NCI-H2081 treated with DMSO at 0.1 percent for 48 hours (cell line): ENCODE measurements at regions not wholly inside any gene's neighbourhood (a gene's known extent, or its start where the extent isn't known, plus 50 kb on each side); places are given as distances from the start of the nearest gene placed in this dataset.

ENCODE experiments used
- DNase-seq: peaks from one replicate; lab custom pipeline; 2025; lab: John Stamatoyannopoulos, UW

DNA sequence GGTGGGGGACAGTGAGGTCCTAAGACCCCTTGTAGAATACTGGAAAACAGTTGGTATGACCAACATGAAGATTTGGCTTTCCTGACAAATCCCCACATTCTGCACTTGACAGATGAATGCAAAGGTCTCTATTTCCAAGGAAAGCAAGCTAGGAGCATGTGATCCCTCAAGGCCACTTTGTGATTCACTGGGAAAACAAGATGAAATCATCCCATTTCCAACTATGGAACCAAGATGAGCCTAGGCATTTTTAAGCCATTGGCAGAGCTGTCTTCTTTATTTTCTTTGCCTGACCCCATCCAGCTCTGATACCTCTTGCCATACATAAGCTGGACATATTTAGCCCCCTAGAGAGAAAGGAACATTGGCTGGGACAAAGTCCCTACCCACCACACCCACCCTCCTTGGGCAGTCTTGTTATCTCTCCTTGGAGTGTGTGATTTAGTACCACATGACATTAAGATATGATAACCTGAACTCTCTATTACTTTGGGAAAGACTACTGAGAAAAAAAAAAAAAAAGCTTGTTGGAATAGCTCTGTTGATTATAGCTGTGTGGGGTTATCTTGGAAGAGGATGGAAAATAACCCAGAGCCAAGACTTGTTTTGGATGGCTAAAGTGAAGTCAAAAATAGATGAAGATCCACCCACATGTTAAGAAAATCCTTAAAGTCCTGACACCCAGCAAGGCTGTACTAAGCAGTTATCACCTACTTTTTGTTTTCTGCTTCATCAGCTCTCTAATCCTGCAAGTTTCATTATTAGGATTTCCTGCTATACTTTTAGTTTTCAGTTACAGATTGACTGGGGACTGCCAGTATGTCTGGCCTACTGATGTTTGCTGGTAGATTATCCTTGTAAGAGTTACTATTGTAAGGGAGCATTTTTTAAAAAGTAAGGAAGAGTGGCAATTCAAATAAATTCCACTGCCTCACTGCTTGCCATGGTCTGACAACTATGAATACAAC is 90.1 kb upstream of the PREP start:
- no peak for DNase-seq

DNA sequence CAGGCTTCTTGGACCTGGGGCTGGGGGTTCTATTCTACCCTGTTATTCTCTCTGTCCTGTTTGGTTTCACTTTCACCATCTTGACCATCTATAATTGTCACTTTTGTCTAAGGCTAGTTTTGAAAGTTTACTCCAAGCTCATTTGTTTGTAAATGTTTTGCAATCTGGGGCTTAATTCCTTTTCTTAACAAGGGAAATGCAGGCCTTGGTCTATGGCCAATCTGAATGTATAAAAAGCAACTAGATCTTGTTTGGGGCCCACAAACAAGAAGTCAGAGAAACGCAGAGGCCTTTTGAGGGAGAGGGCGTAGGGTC is 86.3 kb upstream of the PREP start:
- no peak for DNase-seq

DNA sequence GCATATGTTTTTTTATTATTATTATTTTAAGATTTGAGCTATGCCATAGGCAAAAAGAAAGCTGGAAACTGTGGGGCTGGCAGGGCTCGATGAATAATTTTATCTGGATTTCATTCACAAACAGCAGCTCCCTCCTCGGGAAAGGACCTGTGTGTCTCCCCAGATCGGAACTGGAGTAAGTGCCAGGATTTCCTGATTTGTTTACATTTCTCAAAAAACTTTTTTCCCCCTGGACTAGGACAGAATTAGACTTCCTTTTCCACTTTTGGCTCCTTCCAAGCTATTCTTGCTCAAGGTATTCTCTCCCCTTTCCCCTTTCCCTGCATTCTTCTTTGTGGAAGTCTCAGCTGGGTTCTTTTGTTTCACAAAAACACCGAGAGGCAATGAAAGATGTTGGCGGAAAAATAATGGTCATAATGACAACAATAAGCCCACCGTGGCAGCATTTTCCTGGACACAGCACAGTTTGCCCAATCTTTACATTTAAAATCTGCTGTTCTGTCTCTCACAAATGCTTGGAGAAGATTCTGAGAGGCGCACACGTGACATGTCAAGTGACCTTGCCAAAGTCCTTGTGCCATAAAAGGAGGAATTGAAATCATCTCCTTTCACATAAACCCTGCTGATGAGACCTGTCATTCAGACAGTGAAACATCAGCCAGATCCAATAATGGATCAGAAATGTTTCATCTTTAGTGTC is 85.8 kb upstream of the PREP start:
- no peak for DNase-seq

DNA sequence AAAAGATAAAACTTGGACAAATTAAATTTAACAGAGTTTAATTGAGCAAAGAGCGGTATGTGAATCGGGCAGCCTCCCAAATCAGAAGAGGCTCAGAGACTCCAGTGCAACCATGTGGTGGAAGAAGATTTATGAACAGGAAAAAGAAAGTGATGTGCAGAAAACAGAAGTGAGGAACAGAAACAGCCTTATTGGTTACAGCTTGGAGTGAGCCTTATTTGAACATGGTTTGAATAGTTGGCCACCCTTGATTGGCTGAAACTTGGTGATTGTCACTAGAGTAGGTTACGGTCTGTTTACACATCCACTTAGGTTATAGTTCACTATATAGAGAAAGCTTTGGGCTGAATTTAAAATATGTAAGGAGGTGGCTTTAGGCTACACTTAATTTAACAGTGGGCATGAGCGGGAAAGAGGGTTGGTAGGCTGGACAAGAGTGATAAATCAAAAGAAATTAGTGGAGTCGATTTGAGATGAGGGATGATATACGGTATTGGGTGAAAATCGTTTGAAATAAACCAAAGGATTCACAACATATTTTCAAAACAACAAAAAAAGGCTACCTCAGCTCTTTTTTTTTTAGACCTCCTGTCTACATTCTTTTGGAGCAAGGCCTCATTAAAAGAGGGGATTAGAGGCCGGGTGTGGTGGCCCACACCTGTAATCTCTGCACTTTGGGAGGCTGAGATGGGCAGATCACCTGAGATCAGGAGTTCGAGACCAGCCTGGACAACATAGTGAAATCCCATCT is 84.3 kb upstream of the PREP start:
- no peak for DNase-seq

GRCh38 chr6:105485456-105485855 is 82.6 kb upstream of the PREP start:
- DNase-seq: no peak

DNA sequence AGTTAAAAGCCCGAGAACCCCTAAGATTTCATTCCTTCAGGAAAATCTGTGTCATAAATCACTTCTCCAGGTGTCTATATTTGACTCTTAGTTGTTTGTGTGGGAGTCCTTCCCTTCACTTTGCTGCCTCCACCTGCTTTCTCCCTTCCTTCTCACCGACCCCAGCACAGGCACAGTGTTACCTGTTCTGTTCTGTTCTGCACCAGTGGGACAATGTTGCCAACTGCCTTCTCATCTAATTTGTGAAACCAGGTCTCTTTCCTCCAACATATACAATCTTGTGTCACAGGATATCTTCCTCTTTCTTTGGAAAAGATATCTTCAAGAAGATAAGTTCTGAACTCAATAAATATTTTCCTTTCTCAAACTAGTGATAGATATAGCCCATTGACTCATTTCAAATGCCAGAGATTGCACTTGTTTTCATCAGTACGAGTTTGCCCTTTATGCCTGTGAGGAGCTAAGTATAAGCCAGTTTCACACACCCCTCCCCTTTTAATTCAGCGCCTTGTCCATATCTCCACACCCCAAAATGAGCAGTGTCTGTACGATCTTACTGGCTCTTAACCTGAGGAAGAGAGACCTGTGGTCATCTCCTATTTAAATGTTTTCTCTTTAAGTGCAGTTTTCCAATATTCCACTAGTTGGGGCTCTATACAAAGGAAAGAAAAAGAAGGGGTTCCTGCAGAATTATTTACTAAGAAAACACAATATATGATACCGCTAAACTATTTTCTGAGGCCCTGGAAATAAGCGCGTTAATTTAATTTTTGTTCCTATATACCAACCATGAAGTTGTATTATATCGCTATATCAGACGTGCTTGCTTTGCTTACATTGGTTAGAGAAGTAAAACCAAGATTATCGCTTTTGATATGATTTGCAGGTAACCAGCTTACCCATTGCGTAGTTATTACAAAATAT is 81.6 kb upstream of the PREP start:
- DNase-seq: peak; percentile 16

GRCh38 chr6:105483492-105483891 is 80.6 kb upstream of the PREP start:
- DNase-seq: no peak

- no peak for DNase-seq
Observed at GRCh38 chr6:105482921-105483320, 80.0 kb upstream of the PREP start.

GRCh38 chr6:105482227-105482844 is 79.5 kb upstream of the PREP start:
- DNase-seq: no peak

- DNase-seq: no peak
Observed at GRCh38 chr6:105476978-105477377, 74.1 kb upstream of the PREP start.

DNA sequence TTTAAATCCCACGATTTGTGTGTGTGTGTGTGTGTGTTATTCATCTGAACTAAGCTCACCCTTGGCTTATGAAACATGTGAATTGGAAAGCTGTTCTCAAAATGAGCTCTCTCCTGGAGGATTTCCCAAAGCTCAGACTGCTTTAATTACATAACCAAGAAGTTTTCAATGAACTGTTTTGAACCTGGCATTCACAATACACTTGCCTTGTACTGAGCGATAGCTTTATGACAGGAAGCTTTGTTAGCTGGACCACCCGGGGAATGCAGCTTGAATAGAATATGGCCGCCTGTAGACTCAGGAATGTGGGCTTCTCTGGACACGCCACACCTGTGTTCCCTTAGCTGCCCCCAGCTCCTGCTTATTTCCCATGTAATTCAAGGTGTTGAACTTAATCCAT is 71.4 kb upstream of the PREP start:
- DNase-seq: no peak

DNA sequence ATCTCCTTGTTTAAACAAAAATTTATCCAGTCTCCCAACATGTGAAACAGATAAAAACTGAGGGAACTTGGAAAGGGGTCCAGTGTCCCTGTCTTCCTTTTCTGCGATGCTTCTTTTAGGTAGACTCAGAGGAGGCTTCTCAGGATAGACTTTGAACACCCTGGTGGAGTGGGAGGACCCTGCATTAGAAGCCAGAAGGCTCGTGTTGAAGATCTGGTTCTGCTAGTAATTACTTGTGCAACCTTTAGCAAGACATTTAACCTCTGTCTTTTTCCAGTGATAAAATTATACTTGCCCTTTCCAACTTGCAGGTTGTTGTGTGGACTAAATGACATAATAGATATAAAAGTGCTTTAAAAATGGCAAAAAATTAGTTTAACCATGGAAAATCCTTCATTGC is 67.1 kb upstream of the PREP start:
- no peak for DNase-seq

GRCh38 chr6:105468850-105469249 is 66.0 kb upstream of the PREP start:
- DNase-seq: no peak

DNA sequence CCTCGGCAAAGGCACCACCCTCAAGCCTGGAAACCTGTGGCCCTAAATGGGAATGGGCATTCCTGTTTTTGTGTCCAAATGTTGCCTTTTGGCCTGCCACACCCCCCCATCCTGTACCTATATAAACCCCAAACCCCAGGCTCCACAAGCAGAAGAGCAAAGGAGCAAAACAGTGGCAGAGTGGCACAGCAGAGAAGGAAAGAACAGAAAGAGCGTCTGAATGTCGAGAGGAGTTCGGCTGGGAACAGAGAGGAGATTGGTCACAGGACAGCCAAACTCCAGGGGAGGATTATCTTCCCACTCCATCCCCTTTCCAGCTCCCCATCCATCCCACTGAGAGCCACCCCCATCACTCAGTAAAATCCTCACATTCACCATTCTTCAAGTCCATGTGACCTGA is 58.0 kb upstream of the PREP start:
- DNase-seq: no peak

- no peak for DNase-seq
Observed at GRCh38 chr6:105459864-105460263, 57.0 kb upstream of the PREP start.

DNA sequence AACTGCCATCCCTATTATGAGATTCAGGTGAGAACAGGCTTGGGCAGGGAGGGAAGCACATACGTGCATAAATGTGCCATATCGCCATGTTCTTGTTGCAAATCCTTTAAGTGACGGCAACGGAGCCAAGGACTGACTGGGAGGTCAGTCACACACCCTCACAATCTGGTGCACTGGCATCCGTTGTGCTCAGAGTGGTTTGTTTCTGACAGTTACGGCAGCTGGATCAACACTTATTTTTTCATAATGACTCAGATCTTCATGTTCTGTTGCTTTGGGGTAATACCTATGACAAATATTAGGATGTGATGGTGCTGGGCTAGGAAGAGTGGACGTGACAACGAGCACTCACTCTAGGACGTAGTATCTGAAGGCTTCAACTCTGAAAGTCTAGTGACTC is 56.2 kb upstream of the PREP start:
- no peak for DNase-seq

DNA sequence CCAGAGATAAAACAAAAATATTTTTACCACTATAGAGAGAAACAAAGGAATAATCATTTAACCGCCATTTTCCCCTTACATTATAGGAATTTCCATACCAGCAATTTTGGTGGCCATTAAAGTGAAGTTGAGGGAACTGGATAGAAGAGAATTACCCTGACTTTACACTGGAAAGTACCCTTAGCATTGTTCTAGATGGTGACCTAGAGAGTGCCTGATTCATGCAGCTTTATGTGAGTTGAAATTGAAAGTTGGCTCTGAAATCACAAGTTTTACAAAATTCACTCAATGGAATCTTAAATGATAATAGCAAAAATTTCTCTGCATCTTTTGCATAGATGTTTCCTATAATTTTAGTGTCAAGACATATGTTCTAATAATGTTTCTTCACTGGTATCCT is 55.7 kb upstream of the PREP start:
- DNase-seq: no peak

GRCh38 chr6:105458084-105458483 is 55.2 kb upstream of the PREP start:
- no peak for DNase-seq

DNA sequence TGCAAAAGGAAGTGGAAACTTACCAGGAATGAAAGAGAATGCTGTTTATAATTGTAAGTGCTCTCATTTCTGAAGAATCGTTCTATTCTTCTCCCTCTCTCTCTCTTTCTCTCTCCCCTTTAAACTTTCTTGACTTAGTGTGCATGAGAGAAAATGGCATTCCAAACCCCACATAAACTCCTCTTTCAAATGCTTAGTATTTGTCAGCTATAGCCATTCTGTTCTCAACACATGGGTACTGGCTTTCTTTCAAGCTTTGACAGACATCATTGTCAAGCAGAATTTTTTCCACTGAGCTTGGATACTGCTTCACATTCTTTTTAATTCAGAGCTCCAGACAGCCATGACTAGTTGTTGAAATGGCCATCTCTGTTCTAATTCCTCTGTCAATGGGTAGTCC is 51.1 kb upstream of the PREP start:
- no peak for DNase-seq

DNA sequence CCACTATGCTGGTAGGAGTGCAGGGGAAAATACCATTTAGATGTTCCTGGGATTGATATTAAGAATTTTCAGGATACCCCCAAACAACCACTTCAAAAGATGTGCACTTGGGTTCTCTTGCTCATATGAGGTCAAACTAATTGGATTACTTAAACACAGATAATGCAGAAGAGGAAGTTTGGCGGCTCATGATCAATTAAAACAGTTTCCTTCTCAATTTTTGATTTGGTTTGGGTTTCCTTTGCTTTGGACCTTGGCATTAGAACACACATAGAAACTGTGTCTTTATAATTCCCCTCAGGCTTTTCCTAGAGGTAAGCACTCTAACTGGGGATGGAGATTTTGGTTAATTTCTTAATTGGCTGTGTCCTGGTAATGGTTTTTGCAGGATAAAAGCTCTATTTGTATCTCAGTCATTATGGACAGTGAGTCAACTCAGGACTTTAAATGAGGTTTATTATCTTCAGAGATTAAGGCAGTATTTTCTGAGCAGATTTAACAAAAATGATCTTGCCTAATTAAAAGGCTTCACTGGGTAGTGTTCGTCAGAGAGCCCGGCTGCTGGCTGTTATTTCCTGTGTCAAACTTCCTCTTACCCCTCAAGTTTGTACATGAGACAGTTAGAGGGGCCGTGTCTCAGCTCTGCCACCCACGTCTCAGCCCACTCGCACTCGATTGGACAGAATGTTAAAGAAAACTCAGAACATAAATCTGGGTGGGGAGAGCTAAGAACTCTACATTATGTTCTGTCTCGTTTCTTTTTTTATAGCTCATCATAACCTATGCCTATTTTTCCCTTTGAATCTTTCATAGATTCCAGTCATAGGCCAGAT is 50.3 kb upstream of the PREP start:
- DNase-seq: no peak
